ENCODE measurements at regions not wholly inside any gene's neighbourhood (a gene's known extent, or its start where the extent isn't known, plus 50 kb on each side); places are given as distances from the start of the nearest gene placed in this dataset.

DNA sequence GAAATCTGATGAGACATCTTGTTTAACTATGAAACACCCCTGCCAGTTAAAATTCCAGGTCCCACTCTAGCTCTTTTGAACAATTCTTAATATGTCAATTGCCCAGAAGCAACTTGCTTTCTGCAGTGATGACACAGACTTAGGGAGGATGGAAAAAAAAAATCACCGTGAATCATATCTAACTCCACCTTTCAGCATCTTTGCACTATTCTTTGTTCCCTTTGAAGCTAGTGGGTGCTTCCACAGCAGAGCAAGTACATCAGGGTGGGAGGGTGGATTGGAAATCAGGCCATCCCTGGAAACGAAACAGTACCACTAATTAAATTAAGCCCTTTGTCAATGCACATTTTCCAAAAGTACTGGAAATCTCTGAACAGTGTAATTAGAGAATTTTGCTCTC, 324.3 kb upstream of the MEIS1 start:
- TF ChIP-seq EP300 (IDR thresholded peaks at IDR 0.05; ENCODE audit: borderline replicate concordance) (no peak), TEAD4 (IDR thresholded peaks at IDR 0.05) (no peak), TCF12 (IDR thresholded peaks at IDR 0.05; ENCODE audit: low read depth) (no peak), MAX (IDR thresholded peaks at IDR 0.05) (no peak), YY1 (IDR thresholded peaks at IDR 0.05; ENCODE audit: low read depth) (no peak), TAF1 (IDR thresholded peaks at IDR 0.05; ENCODE audit: low read depth) (no peak), EGR1 (IDR thresholded peaks at IDR 0.05) (no peak), CREB1 (IDR thresholded peaks at IDR 0.05; ENCODE audit: low read depth) (no peak)
